Left renal pelvis (tissue), 4 donors: ENCODE measurements at regions not wholly inside any gene's neighbourhood (a gene's known extent, or its start where the extent isn't known, plus 50 kb on each side); places are given as distances from the start of the nearest gene placed in this dataset.

ENCODE experiments used
- DNase-seq, 4 donors: peaks; one replicate each; pipeline ENCODE4 v3.0.0-alpha.2; 2013; ENCODE audit warnings: low read depth in 4 of 4, low spot score in 3 of 4

GRCh38 chr4:35189988-35190613 lies 1054.2 kb downstream of the ARAP2 start:
- no peak for DNase-seq

GRCh38 chr4:35201403-35201802 lies 1042.9 kb downstream of the ARAP2 start:
- no peak for DNase-seq

GRCh38 chr4:35216636-35217035 lies 1027.7 kb downstream of the ARAP2 start:
- DNase-seq = no peak

DNA sequence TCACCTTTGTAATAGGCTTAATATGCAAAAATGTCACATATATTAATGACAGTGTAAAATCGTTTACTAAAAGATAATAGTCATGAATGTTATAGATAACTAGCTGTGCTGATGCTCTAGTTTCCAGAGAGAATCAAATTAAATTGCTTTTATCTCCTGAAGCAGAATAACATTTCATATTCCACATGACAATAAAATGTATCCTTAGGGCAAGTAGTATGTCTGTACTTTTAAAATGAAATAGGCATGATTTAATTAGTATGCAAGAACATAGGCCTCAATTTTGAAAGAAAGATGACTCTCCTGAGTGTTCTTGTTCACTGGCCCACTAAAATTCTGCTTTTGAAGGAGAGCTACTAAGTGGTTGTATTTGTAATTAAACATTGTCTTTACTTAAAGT lies 1027.0 kb downstream of the ARAP2 start:
- DNase-seq = no peak

GRCh38 chr4:35228313-35228712 lies 1016.0 kb downstream of the ARAP2 start:
- DNase-seq = no peak

DNA sequence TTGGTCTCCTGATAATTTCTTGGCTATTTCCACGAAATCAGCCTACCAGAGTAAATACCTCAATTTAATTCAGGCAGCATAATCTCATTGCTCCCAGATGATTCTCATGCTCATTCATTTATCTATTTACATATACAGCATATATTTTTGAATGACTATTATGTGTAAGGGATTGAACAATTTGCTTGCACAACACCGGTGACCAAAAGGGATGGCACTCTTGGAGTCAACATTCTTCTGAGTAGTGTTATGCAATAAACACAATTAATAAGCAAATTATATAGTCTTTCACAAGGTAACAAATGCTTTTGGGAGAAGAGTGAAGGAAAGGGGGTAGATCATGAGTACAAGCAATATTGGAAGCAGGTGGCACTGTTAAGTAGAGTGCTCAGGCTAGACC lies 1015.3 kb downstream of the ARAP2 start:
- DNase-seq = no peak

GRCh38 chr4:35237924-35238323 lies 1006.4 kb downstream of the ARAP2 start:
- DNase-seq = no peak

GRCh38 chr4:35238793-35239192 lies 1005.5 kb downstream of the ARAP2 start:
- DNase-seq = no peak

- no peak for DNase-seq
These were observed 997.8 kb downstream of the ARAP2 start for GRCh38 chr4:35246493-35246892.

GRCh38 chr4:35247047-35247446 lies 997.3 kb downstream of the ARAP2 start:
- no peak for DNase-seq

DNA sequence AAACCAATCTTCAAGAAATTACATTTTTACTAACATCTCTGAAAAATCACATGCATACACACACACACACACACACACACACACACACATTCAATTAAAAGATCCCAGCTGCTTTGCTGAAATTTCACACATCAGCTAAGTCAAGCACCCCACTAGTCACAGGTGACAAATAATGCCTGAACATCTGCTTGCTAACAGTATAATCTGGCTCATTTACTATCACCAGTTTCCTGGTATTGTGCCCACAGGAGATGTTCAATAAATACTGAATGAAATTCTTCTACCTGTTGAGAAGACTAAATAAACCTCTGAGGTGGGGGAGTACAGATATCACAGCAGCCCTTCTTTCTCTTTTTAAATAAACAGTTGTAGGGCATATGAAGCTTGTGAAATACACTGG lies 994.0 kb downstream of the ARAP2 start:
- no peak for DNase-seq

DNA sequence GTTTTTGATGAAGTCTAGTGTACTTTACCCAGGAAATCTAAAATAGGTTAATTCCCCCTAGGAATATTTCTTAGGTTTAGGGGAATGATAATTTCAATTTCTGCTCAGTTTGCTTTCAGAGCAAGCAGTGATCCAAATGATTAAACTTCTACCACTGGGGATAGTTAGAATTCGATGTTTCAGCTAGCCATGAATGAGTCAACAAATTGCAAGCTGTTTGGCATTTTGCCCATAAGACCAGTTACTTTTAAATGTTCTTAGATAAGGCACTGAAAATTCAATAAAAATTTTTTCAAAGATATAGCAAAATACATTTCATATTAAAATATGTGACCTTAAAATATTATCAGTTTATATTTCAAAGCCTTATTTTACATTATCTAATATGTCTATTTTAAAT lies 993.6 kb downstream of the ARAP2 start:
- DNase-seq = no peak

DNA sequence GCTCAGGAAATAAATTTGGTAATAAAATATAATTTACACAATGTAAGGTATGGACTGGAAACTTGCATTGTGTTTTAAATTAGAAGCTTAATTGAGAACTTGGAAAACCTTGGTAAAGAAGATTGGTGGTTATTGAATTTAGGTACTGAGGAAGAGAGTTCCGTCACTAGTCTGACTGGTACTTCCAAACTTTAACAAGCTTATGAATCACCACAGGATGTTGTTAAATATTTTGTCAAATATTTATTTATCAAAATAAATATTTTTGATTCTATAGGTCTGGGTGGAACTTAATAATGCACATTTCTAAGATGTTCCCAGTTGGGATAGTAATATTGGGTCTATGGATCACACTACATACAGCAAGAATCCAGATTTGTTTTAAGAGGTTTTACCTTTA lies 992.2 kb downstream of the ARAP2 start:
- DNase-seq = no peak

GRCh38 chr4:35252866-35253265 lies 991.4 kb downstream of the ARAP2 start:
- no peak for DNase-seq

DNA sequence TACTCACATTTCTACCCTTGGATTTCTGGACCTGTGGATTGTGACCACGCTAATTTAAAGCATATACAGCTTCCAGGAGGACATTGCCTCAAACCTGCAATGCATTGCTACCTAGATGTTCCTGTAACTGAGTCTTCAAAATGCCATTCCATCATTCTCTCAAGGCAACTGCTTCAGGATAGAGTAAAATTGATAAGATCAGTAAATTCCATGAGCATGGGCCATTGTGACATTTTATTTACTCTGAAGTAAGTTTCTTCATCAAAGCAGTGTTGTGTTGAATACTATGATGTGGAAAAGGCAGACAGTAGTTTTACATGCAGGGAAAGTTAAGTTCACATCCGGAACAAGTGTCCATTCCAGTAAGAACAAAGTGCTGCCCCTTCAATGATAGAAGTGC lies 991.0 kb downstream of the ARAP2 start:
- no peak for DNase-seq

DNA sequence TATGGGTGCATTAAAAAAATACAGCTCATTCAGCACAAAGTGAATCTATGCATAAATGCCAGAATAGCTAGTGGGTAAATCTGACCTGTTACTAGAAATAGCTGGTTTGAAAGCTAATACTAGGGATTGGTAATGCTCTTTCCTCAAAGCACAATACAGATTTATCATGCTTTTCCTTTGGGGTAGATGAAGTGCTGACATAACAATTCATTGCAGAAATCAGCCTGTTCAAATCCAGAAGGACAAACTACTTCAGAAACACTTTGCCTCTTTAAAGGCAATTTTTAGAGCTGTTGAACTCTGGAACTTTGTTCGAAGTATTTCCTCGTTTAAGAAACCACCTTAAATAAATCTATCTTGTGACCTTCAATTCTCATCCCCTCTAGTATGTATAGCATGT lies 957.9 kb downstream of the ARAP2 start:
- no peak for DNase-seq

DNA sequence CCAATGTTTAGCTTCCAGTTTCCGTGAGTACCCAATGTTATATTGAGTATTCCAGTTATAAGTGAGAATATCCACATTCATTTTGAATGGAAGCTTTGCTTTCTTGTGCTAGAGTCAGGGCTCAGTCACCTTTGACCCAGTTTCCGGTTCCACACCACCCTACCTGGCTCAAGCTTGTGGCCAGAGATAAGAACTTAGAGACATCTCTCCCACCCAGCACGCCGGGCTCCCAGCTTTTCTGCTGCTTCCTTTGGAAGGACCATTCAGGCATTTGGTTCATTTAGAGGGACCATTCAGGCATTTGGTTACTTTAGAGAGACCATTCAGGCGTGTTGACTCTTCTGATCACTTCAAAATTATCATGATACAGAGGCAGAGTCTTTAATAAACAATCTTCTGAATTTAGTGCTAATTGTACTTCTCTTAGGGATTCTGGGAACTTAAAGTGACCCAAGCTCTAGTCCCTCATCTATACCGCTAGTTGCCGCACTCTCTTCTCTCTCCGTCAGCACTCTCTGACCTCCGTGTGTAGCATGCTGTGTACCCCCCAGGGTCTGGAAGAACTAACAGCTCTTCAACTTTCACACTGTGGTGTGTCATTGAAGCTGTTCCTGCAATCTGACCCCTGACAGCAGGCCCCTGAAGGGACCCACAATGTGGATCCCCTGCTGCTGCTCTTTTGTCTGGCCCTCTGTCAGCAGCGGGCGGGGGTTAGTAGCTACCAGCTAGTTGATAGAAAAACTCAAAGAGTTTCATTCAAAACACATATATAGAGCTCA lies 943.1 kb downstream of the ARAP2 start:
- DNase-seq = no peak

DNA sequence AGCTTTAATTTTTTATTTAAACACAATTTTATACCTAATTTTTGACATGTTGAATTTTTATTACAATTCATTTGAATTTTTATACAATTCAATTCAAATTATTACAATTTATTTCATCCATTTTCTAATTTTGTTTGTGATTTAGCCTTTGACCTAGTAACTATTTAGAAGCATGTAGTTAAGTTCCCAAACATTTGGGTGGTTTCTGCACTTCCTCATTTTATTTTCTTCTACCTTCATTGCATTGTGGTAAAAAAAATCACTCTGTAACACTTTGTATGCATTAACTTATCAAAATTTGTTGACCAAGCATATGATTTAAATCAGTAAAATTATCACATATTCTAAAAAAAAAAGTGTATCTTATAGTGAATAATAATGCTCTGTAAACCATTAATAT lies 928.9 kb downstream of the ARAP2 start:
- DNase-seq = no peak

GRCh38 chr4:35325908-35326453 lies 918.3 kb downstream of the ARAP2 start:
- DNase-seq = no peak

DNA sequence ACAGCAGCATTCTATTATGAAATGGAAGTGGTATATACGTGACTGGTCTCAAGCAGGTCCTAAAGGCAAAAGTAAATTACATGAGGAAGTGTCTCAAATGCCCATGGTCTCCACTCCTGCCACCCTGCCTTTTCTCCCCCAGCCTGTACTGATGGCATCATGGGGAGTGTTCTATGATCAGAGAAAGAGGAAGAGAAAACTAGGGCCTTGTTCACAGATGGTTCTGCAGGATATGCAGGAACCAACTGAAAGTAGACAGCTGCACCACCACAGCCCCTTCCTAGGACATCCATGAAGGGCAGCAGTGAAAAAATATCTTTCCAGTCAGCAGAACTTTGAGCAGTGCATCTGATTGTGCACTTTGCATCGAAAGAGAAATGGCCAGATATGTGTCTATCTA lies 901.5 kb downstream of the ARAP2 start:
- DNase-seq = no peak

GRCh38 chr4:35347276-35347675 lies 897.0 kb downstream of the ARAP2 start:
- DNase-seq = no peak

DNA sequence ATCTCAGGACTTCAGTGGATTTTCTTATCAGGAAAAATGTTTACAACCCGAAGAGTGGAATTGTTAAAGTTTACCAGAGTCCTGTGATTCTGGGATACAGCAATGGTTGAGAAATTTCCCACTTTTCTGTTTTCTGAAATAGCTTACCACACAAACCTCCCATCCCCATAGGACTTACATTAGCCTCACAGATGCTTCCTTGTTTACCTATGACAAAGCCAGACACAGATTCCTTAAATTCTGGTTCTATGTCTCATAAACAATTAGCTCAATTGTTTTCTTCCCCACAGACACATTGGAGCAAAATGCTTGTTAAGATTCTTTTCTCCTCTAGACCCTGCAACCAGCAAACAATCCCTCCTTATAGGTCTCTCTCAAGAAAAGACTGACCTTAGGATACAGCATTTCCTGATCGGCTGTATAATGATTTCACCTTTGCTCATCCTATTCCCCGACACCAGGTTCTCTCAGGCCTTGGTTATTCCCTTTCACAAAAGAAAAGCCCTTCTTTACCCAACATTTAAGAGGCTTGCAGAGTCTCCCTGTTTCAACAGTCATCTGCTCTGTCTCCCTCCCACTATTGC lies 886.2 kb downstream of the ARAP2 start:
- DNase-seq = no peak
